ENCODE measurements at regions not wholly inside any gene's neighbourhood (a gene's known extent, or its start where the extent isn't known, plus 50 kb on each side); places are given as distances from the start of the nearest gene placed in this dataset.

DNA sequence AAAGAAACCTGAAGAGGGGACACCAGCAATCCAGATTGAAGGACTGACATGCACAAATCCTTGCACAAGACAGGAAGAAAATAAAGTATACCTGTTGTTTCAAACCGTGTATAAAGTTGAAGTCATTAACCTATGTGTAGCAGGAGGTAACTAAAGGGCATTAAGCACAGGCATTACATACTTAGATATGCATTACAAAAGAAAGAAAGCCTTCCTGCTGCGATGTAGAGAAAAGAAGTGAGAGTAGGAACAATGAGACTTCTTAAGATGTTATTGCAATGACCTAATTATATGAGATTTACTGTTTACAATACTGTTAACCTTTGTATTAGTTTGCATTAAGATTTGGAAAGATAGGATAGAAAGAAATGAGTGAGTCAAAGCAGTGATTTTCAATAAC, 308.9 kb upstream of the PTPRD start:
- Histone ChIP-seq H3K4me3 (ENCODE audit: insufficient read depth, low read length) (no peak overlapping the region), H4K20me1 (ENCODE audit: insufficient read depth, low read length) (no peaks in the 10 kb centered on the region), H3K4me2 (ENCODE audit: insufficient read depth, low read length) (no peak overlapping the region), H3K79me2 (ENCODE audit: insufficient read depth, low read length) (no peaks in the 10 kb centered on the region), H3K9me3 (ENCODE audit: low read depth, low read length) (peaks cover 2% of the 10 kb centered on the region), H3K36me3 (ENCODE audit: insufficient read depth, low read length) (no peaks in the 10 kb centered on the region), H3K4me1 (ENCODE audit: insufficient read depth, low read length) (no peaks in the 10 kb centered on the region), H3K27me3 (ENCODE audit: insufficient read depth, low read length) (no peaks in the 10 kb centered on the region), H3K27ac (ENCODE audit: low read depth, low read length) (no peak overlapping the region), H2AFZ (ENCODE audit: low read length) (no peak overlapping the region)
- no peak for DNase-seq (ENCODE audit: insufficient read length, low spot score, missing footprints)
- TF ChIP-seq, protein P1, sequence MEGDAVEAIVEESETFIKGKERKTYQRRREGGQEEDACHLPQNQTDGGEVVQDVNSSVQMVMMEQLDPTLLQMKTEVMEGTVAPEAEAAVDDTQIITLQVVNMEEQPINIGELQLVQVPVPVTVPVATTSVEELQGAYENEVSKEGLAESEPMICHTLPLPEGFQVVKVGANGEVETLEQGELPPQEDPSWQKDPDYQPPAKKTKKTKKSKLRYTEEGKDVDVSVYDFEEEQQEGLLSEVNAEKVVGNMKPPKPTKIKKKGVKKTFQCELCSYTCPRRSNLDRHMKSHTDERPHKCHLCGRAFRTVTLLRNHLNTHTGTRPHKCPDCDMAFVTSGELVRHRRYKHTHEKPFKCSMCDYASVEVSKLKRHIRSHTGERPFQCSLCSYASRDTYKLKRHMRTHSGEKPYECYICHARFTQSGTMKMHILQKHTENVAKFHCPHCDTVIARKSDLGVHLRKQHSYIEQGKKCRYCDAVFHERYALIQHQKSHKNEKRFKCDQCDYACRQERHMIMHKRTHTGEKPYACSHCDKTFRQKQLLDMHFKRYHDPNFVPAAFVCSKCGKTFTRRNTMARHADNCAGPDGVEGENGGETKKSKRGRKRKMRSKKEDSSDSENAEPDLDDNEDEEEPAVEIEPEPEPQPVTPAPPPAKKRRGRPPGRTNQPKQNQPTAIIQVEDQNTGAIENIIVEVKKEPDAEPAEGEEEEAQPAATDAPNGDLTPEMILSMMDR (IDR thresholded peaks at IDR 0.05; ENCODE audit: extremely low read depth, low read depth, low read length): no peak

DNA sequence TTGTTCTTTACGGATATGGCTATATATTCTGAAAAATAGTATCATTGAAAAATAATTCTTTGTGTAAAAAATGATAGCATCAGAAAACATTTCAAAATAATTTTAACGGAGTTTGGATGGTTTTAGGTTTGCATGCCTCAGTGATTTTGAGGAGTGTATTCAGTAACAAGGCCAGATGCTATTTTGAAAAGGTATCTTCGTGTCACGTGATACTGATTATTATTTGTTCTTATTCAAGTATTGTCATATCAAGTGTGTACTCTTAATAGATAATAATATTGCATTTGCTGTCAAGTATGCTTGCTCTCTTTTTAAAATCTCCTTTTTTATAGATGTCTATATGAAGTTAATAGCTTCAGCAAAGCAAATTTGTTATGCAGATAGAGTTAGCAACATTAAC, 313.1 kb upstream of the PTPRD start:
- no peak overlapping the region for H3K4me2 ChIP-seq (ENCODE audit: insufficient read depth, low read length)
- H4K20me1 ChIP-seq (ENCODE audit: insufficient read depth, low read length): no peaks in the 10 kb centered on the region
- TF ChIP-seq, protein P1 (IDR thresholded peaks at IDR 0.05; ENCODE audit: extremely low read depth, low read depth, low read length): no peak
- no peak overlapping the region for H2AFZ ChIP-seq (ENCODE audit: low read length)
- no peaks in the 10 kb centered on the region for H3K4me1 ChIP-seq (ENCODE audit: insufficient read depth, low read length)
- H3K9me3 ChIP-seq (ENCODE audit: low read depth, low read length): peaks cover 2% of the 10 kb centered on the region
- H3K79me2 ChIP-seq (ENCODE audit: insufficient read depth, low read length): no peaks in the 10 kb centered on the region
- DNase-seq (ENCODE audit: insufficient read length, low spot score, missing footprints): no peak
- no peak overlapping the region for H3K4me3 ChIP-seq (ENCODE audit: insufficient read depth, low read length)
- no peaks in the 10 kb centered on the region for H3K36me3 ChIP-seq (ENCODE audit: insufficient read depth, low read length)
- H3K27ac ChIP-seq (ENCODE audit: low read depth, low read length): no peak overlapping the region
- H3K27me3 ChIP-seq (ENCODE audit: insufficient read depth, low read length): no peaks in the 10 kb centered on the region

DNA sequence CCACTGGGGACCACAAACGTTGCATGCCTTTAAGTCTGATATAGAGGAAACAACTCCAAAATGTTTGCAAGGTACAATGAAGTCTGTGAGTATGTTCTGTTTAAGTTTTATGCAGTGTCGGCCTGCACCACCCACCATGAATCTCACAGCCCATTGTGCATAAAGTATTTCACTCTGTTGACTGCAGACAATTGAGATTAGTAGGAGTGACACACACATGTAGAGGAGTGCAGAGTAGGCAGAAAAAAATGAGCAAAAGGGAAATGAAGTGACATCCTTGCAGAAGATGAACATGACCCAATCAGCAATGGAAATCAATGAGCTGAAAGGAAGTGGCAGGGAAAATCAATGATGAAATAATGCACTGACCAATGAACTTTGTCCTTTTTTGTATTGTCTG, 315.6 kb upstream of the PTPRD start:
- H3K4me3 ChIP-seq (ENCODE audit: insufficient read depth, low read length): no peak overlapping the region
- DNase-seq (ENCODE audit: insufficient read length, low spot score, missing footprints): no peak

DNA sequence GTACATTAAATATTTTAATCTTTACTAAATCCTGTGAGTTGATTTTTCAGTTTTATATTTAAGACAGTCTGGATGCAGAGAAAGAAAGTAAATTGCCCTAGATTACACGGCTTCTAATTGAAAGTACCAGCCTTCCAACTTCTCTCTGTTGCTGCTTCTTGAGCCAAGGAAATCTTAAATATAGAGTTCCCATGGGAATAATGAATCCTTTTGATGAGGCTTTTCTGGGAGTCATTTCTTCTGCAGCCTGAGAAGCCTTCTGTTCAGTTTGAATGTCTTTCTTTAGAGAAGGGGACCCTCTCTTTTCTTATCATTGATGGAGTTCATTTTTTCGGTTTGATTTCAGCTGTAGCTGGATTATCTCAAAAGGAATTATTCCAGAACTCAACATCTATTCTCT, 317.3 kb upstream of the PTPRD start:
- Histone ChIP-seq H2AFZ (ENCODE audit: low read length) (no peak overlapping the region), H3K27ac (ENCODE audit: low read depth, low read length) (no peak overlapping the region), H4K20me1 (ENCODE audit: insufficient read depth, low read length) (no peaks in the 10 kb centered on the region), H3K4me2 (ENCODE audit: insufficient read depth, low read length) (no peak overlapping the region), H3K4me3 (ENCODE audit: insufficient read depth, low read length) (no peak overlapping the region), H3K4me1 (ENCODE audit: insufficient read depth, low read length) (no peaks in the 10 kb centered on the region), H3K79me2 (ENCODE audit: insufficient read depth, low read length) (no peaks in the 10 kb centered on the region), H3K36me3 (ENCODE audit: insufficient read depth, low read length) (no peaks in the 10 kb centered on the region), H3K9me3 (ENCODE audit: low read depth, low read length) (no peaks in the 10 kb centered on the region), H3K27me3 (ENCODE audit: insufficient read depth, low read length) (no peaks in the 10 kb centered on the region)
- no peak for DNase-seq (ENCODE audit: insufficient read length, low spot score, missing footprints)
- TF ChIP-seq, protein P1 (IDR thresholded peaks at IDR 0.05; ENCODE audit: extremely low read depth, low read depth, low read length): no peak

More for the DNA sequence above, 315.6 kb upstream of the PTPRD start:
- no peaks in the 10 kb centered on the region for H3K36me3 ChIP-seq (ENCODE audit: insufficient read depth, low read length)
- H4K20me1 ChIP-seq (ENCODE audit: insufficient read depth, low read length): no peaks in the 10 kb centered on the region
- no peak overlapping the region for H3K4me2 ChIP-seq (ENCODE audit: insufficient read depth, low read length)
- H3K9me3 ChIP-seq (ENCODE audit: low read depth, low read length): no peaks in the 10 kb centered on the region
- H3K79me2 ChIP-seq (ENCODE audit: insufficient read depth, low read length): no peaks in the 10 kb centered on the region
- H3K27ac ChIP-seq (ENCODE audit: low read depth, low read length): no peak overlapping the region
- H3K4me1 ChIP-seq (ENCODE audit: insufficient read depth, low read length): no peaks in the 10 kb centered on the region
- TF ChIP-seq, protein P1 (IDR thresholded peaks at IDR 0.05; ENCODE audit: extremely low read depth, low read depth, low read length): no peak
- no peak overlapping the region for H2AFZ ChIP-seq (ENCODE audit: low read length)
- no peaks in the 10 kb centered on the region for H3K27me3 ChIP-seq (ENCODE audit: insufficient read depth, low read length)

All from osteoblast (primary cell).